ENCODE measurements at regions not wholly inside any gene's neighbourhood (a gene's known extent, or its start where the extent isn't known, plus 50 kb on each side); places are given as distances from the start of the nearest gene placed in this dataset.
"Not testable (repeated sequence)": the region's sequence is repeated elsewhere in the genome, so short reads cannot be mapped to it uniquely, and the experiment has no call there.

GRCh38 chr15:20207198-20207597 is 334.4 kb downstream of the GOLGA6L6 start:
- H3K27me3 ChIP-seq (replicated peaks); H3K27ac ChIP-seq; H3K9me3 ChIP-seq (replicated peaks); H3K4me3 ChIP-seq; H3K4me1 ChIP-seq (replicated peaks); DNase-seq (ENCODE audit: low read depth in 1 of 2, low spot score in 2 of 2); H3K36me3 ChIP-seq: not testable (repeated sequence)

DNA sequence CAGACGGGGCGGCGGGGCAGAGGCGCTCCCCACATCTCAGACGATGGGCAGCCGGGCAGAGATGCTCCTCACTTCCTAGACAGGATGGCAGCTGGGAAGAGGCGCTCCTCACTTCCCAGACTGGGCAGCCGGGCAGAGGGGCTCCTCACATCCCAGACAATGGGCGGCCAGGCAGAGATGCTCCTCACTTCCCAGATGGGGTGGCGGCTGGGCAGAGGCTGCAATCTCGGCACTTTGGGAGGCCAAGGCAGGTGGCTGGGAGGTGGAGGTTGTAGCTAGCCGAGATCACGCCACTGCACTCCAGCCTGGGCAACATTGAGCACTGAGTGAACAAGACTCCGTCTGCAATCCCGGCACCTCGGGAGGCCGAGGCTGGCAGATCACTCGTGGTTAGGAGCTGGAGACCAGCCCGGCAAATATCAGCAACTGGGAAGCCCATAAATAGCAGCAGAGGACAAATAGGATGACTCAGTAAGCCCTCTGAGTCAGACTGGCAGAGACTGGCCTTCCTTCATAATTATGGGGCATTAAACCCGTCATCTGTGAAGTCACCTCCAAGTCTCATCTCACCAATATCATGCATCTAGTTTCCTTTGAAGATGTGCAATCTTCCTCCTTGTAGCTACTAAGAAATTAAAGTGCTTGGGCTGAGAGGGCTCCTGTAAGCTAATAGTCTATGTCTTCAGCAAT is 337.3 kb downstream of the GOLGA6L6 start:
- not testable (repeated sequence) for H3K4me3 ChIP-seq; H3K36me3 ChIP-seq; DNase-seq (ENCODE audit: low read depth in 1 of 2, low spot score in 2 of 2); H3K27ac ChIP-seq; H3K9me3 ChIP-seq (replicated peaks); H3K4me1 ChIP-seq (replicated peaks); H3K27me3 ChIP-seq (replicated peaks)

- not testable (repeated sequence) for H3K4me1 ChIP-seq (replicated peaks); DNase-seq (ENCODE audit: low read depth in 1 of 2, low spot score in 2 of 2); H3K27me3 ChIP-seq (replicated peaks); H3K4me3 ChIP-seq; H3K36me3 ChIP-seq; H3K9me3 ChIP-seq (replicated peaks); H3K27ac ChIP-seq
Measured at GRCh38 chr15:20203649-20204150, 337.9 kb downstream of the GOLGA6L6 start.

- H3K27ac ChIP-seq; H3K4me1 ChIP-seq (replicated peaks); H3K4me3 ChIP-seq; H3K27me3 ChIP-seq (replicated peaks); DNase-seq (ENCODE audit: low read depth in 1 of 2, low spot score in 2 of 2); H3K9me3 ChIP-seq (replicated peaks); H3K36me3 ChIP-seq: not testable (repeated sequence)
Measured at GRCh38 chr15:20194591-20195198, 346.9 kb downstream of the GOLGA6L6 start.

DNA sequence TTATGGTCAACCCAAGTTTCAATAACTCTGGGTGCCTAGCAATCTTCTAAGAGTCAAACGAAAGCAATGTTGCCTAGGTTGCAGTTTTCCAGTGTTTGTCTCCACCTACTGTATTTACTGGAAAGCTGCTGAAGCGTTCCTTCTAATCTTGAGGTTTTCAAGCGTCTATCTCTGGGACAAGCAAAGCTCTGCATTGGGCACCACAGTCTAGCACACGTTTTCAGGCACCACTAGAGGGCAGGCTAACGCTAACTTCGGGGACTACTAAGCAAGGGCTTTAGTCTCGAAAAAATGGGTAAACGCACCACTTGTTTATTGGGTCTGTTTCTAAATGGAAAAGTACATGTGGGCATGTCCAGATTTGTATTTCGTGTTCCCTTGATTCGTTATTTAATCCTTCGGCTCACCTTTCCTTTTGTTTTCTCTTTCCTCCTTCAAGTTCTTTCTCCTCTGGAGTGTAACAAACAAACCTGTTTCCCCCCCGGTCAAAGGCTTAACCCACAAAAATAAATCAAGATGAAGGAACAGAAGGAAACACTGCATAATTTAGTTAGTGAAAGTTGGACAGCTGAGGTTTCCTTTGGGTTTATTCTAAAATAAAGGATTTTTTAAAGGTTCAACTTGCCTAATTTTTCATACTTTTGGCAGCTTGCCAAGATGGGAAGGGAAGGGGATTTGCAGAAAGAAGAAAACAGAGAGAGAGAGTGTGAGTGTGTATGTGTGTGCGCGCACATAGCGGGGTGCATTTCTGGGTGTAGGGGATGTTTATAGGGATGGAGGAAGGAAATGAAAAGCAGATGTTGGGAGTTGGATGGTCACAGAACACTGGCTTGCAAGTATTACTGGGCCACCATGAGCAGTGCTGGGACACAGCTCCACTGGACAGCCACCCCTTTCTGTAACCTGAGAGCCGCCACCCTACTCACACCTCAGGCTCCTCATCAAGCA is 348.3 kb downstream of the GOLGA6L6 start:
- not testable (repeated sequence) for H3K36me3 ChIP-seq; DNase-seq (ENCODE audit: low read depth in 1 of 2, low spot score in 2 of 2); H3K9me3 ChIP-seq (replicated peaks); H3K4me3 ChIP-seq; H3K27me3 ChIP-seq (replicated peaks); H3K27ac ChIP-seq; H3K4me1 ChIP-seq (replicated peaks)

GRCh38 chr15:20191508-20192125 is 350.0 kb downstream of the GOLGA6L6 start:
- H3K36me3 ChIP-seq; H3K4me3 ChIP-seq; H3K4me1 ChIP-seq (replicated peaks); H3K27me3 ChIP-seq (replicated peaks); H3K9me3 ChIP-seq (replicated peaks); DNase-seq (ENCODE audit: low read depth in 1 of 2, low spot score in 2 of 2); H3K27ac ChIP-seq: not testable (repeated sequence)

GRCh38 chr15:20188611-20189010 is 353.0 kb downstream of the GOLGA6L6 start:
- H3K27ac ChIP-seq; H3K27me3 ChIP-seq (replicated peaks); H3K9me3 ChIP-seq (replicated peaks); H3K36me3 ChIP-seq; DNase-seq (ENCODE audit: low read depth in 1 of 2, low spot score in 2 of 2); H3K4me3 ChIP-seq; H3K4me1 ChIP-seq (replicated peaks): not testable (repeated sequence)

GRCh38 chr15:20187370-20188355 is 353.9 kb downstream of the GOLGA6L6 start:
- not testable (repeated sequence) for H3K9me3 ChIP-seq (replicated peaks); H3K36me3 ChIP-seq; H3K27me3 ChIP-seq (replicated peaks); H3K4me1 ChIP-seq (replicated peaks); H3K4me3 ChIP-seq; DNase-seq (ENCODE audit: low read depth in 1 of 2, low spot score in 2 of 2); H3K27ac ChIP-seq

- not testable (repeated sequence) for H3K36me3 ChIP-seq; H3K4me3 ChIP-seq; H3K4me1 ChIP-seq (replicated peaks); H3K27me3 ChIP-seq (replicated peaks); H3K27ac ChIP-seq; DNase-seq (ENCODE audit: low read depth in 1 of 2, low spot score in 2 of 2); H3K9me3 ChIP-seq (replicated peaks)
Measured at GRCh38 chr15:20184879-20185278, 356.7 kb downstream of the GOLGA6L6 start.

DNA sequence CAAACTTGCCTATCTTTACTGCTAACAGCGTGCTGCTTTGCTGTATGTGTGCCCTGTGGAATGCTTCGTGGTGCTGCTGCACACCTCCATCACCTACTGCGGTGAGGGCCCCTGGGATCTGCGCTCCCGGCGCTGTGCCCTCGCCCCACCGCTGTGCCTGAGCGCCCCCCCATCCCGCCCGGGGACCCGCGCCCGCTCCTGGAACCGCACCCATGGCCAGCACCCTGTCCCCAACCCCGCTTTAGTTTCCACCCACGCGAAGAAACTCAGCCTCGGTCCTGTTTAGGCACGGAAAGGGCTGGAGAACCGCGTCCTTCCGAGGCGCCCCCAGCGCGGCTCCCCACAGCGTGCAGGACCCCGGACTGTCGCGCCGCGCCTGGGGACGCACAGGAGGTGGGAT is 373.4 kb downstream of the GOLGA6L6 start:
- not testable (repeated sequence) for H3K27ac ChIP-seq; DNase-seq (ENCODE audit: low read depth in 1 of 2, low spot score in 2 of 2); H3K36me3 ChIP-seq; H3K9me3 ChIP-seq (replicated peaks); H3K27me3 ChIP-seq (replicated peaks); H3K4me3 ChIP-seq; H3K4me1 ChIP-seq (replicated peaks)

GRCh38 chr15:20153528-20153927 is 388.1 kb downstream of the GOLGA6L6 start:
- not testable (repeated sequence) for H3K36me3 ChIP-seq; H3K9me3 ChIP-seq (replicated peaks); H3K4me3 ChIP-seq; DNase-seq (ENCODE audit: low read depth in 1 of 2, low spot score in 2 of 2); H3K4me1 ChIP-seq (replicated peaks); H3K27me3 ChIP-seq (replicated peaks); H3K27ac ChIP-seq

DNA sequence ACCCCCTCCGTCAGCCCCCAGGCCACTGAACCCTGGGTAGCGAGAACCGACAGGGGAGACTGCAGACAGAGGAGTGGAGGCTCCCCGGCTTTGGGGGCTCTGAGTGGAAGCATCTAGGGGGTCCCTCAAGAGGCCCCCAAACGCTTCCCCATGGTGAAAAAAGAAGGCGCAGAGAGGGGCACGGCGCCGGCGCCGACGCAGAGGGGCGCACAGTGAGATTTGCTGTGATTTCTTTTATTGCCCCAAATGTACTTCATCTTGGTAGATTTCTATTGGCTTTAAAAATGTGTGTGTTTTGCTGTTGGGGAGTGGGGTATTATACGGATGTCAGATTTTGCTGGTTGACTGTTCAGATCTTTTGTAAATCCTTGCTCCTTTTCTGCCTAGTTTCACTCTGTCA is 392.9 kb downstream of the GOLGA6L6 start:
- not testable (repeated sequence) for H3K36me3 ChIP-seq; H3K9me3 ChIP-seq (replicated peaks); H3K27me3 ChIP-seq (replicated peaks); DNase-seq (ENCODE audit: low read depth in 1 of 2, low spot score in 2 of 2); H3K4me3 ChIP-seq; H3K4me1 ChIP-seq (replicated peaks); H3K27ac ChIP-seq

- H3K27me3 ChIP-seq (replicated peaks); H3K36me3 ChIP-seq; H3K4me1 ChIP-seq (replicated peaks); H3K27ac ChIP-seq; H3K4me3 ChIP-seq; H3K9me3 ChIP-seq (replicated peaks); DNase-seq (ENCODE audit: low read depth in 1 of 2, low spot score in 2 of 2): not testable (repeated sequence)
Measured at GRCh38 chr15:20148008-20148407, 393.6 kb downstream of the GOLGA6L6 start.

Measured in SJSA1 (cell line).